ENCODE measurements at regions not wholly inside any gene's neighbourhood (a gene's known extent, or its start where the extent isn't known, plus 50 kb on each side); places are given as distances from the start of the nearest gene placed in this dataset.
A peak's percentile ranks its signal among the peaks of the same experiment; 100 is the strongest.

GRCh38 chr2:172281648-172282570 is 145.5 kb upstream of the ITGA6 start:
- DNase-seq, result no peak
- peaks cover 22% of the 10 kb centered on the region for H3K4me1 ChIP-seq
- intact Hi-C loops (cut with DNase I), result no loop called here

GRCh38 chr2:172282944-172283343 is 144.4 kb upstream of the ITGA6 start:
- Histone ChIP-seq H3K36me3 (ENCODE audit: insufficient read depth in 1 of 2, low read depth in 1 of 2) (no peaks in the 10 kb centered on the region), H3K27me3 (ENCODE audit: insufficient read depth in 3 of 3, low read length in 2 of 3) (no peaks in the 10 kb centered on the region), H3K4me1 (peaks cover 24% of the 10 kb centered on the region), H3K9me3 (no peaks in the 10 kb centered on the region), H3K27ac (peak overlapping the region; percentile 72), H3K4me3 (no peak overlapping the region)
- 49 to 62% (median 51%) methylated on average over 5 of the region's 5 CpGs for WGBS, 3 donors
- DNase-seq, result no peak
- intact Hi-C loops (cut with DNase I), result no loop called here
- ATAC-seq, result peak; percentile 77 to 86 (median 84)
- no peak for TF ChIP-seq CTCF (IDR thresholded peaks at IDR 0.05)

More at GRCh38 chr2:172281648-172282570, 145.5 kb upstream of the ITGA6 start:
- ATAC-seq, result no peak
- no peak for TF ChIP-seq CTCF (IDR thresholded peaks at IDR 0.05)
- H3K27me3 ChIP-seq (ENCODE audit: insufficient read depth in 3 of 3, low read length in 2 of 3), result no peaks in the 10 kb centered on the region
- H3K36me3 ChIP-seq (ENCODE audit: insufficient read depth in 1 of 2, low read depth in 1 of 2), result no peaks in the 10 kb centered on the region
- H3K4me3 ChIP-seq, result no peak overlapping the region
- no peak overlapping the region for H3K27ac ChIP-seq
- WGBS, 3 donors, result 94 to 97% (median 95%) methylated on average over 3 of the region's 3 CpGs
- peaks cover 3% of the 10 kb centered on the region for H3K9me3 ChIP-seq

GRCh38 chr2:172283476-172283875 is 143.9 kb upstream of the ITGA6 start:
- DNase-seq (no peak), ATAC-seq (peak in 2 of 4 donors; percentile 20 to 44)
- H3K27ac ChIP-seq, result peak overlapping the region; percentile 72
- H3K27me3 ChIP-seq (ENCODE audit: insufficient read depth in 3 of 3, low read length in 2 of 3), result no peaks in the 10 kb centered on the region
- WGBS, 3 donors, result 39 to 55% (median 54%) methylated on average over 5 of the region's 5 CpGs
- intact Hi-C loops (cut with DNase I), result no loop called here
- no peaks in the 10 kb centered on the region for H3K9me3 ChIP-seq
- H3K4me1 ChIP-seq, result peaks cover 26% of the 10 kb centered on the region
- no peaks in the 10 kb centered on the region for H3K36me3 ChIP-seq (ENCODE audit: insufficient read depth in 1 of 2, low read depth in 1 of 2)
- TF ChIP-seq CTCF (IDR thresholded peaks at IDR 0.05), result no peak
- no peak overlapping the region for H3K4me3 ChIP-seq

GRCh38 chr2:172284209-172284608 is 143.2 kb upstream of the ITGA6 start:
- DNase-seq, result no peak
- peak overlapping the region; percentile 72 for H3K27ac ChIP-seq

More at GRCh38 chr2:172284209-172284608, 143.2 kb upstream of the ITGA6 start:
- no peak for TF ChIP-seq CTCF (IDR thresholded peaks at IDR 0.05)
- Histone ChIP-seq H3K4me3 (no peak overlapping the region), H3K36me3 (ENCODE audit: insufficient read depth in 1 of 2, low read depth in 1 of 2) (no peaks in the 10 kb centered on the region), H3K27me3 (ENCODE audit: insufficient read depth in 3 of 3, low read length in 2 of 3) (no peaks in the 10 kb centered on the region), H3K9me3 (no peaks in the 10 kb centered on the region), H3K4me1 (peaks cover 26% of the 10 kb centered on the region)
- intact Hi-C loops (cut with DNase I), result no loop called here
- ATAC-seq, result no peak
- 92 to 97% (median 96%) methylated on average over 4 of the region's 4 CpGs for WGBS, 3 donors
